DND-41 (cell line): ENCODE measurements at regions not wholly inside any gene's neighbourhood (a gene's known extent, or its start where the extent isn't known, plus 50 kb on each side); places are given as distances from the start of the nearest gene placed in this dataset.

Experiments
- ATAC-seq: fragments of 200-7000 bp; cut with Tn5 transposase; 3 replicates; pipeline ENCODE4 v1.9.1; 2021; ENCODE audit warnings: low read depth; ENCODE audit not compliant: insufficient read depth
- DNase-seq: peaks from one replicate; pipeline ENCODE4 v3.0.0-alpha.2; 2020
- H2AFZ ChIP-seq: 2 replicates; pipeline ENCODE4 v1.6.0; 2012; ENCODE audit warnings: low read depth, low read length
- H3K27ac ChIP-seq: 2 replicates; pipeline ENCODE4 v1.5.1; 2012; ENCODE audit warnings: low read length, inconsistent platforms
- H3K27me3 ChIP-seq: fragments of 200-600 bp; sonication (generic); 2 replicates; pipeline ENCODE4 v1.6.0; 2012; ENCODE audit warnings: low read length, mild to moderate bottlenecking, inconsistent platforms; ENCODE audit not compliant: insufficient read depth, poor library complexity
- H3K36me3 ChIP-seq: 2 replicates; pipeline ENCODE4 v1.5.1; 2012; ENCODE audit warnings: low read length, inconsistent platforms; ENCODE audit not compliant: insufficient read depth
- H3K4me1 ChIP-seq: 2 replicates; pipeline ENCODE4 v1.5.1; 2012; ENCODE audit warnings: mild to moderate bottlenecking, low read length; ENCODE audit not compliant: insufficient read depth
- H3K4me2 ChIP-seq: 2 replicates; pipeline ENCODE4 v1.6.0; 2012; ENCODE audit warnings: mild to moderate bottlenecking, moderate library complexity, low read length, inconsistent platforms; ENCODE audit not compliant: insufficient read depth
- H3K4me3 ChIP-seq, 2 experiments: fragments of 200-600 bp in 1 of 2; shearing (Covaris generic) in 1 of 2; 2 replicates each; pipeline ENCODE4 v1.5.1; 2012 to 2016; ENCODE audit warnings: inconsistent platforms in 2 of 2, low read length in 2 of 2, mild to moderate bottlenecking in 2 of 2, low read depth in 1 of 2, moderate library complexity in 1 of 2
- H3K79me2 ChIP-seq: 2 replicates; pipeline ENCODE4 v1.6.0; 2012; ENCODE audit warnings: low read length, inconsistent platforms; ENCODE audit not compliant: insufficient read depth
- H3K9ac ChIP-seq: 2 replicates; pipeline ENCODE4 v1.6.0; 2012; ENCODE audit warnings: low read depth, mild to moderate bottlenecking, inconsistent platforms, low read length, moderate library complexity
- H3K9me3 ChIP-seq: 2 replicates; pipeline ENCODE4 v1.5.1; 2012; ENCODE audit warnings: low read length, moderate library complexity, mild to moderate bottlenecking, inconsistent platforms; ENCODE audit not compliant: insufficient read depth, severe bottlenecking
- H4K20me1 ChIP-seq: 2 replicates; pipeline ENCODE4 v1.6.0; 2012; ENCODE audit warnings: low read length; ENCODE audit not compliant: insufficient read depth
- CTCF ChIP-seq: IDR thresholded peaks from 2 replicates; pipeline ENCODE4 v1.5.1; 2012; ENCODE audit warnings: borderline replicate concordance, low read length, moderate library complexity, mild to moderate bottlenecking; ENCODE audit not compliant: poor library complexity, severe bottlenecking; ENCODE audit errors: extremely low read depth
- EZH2 ChIP-seq: IDR thresholded peaks from 3 replicates; pipeline ENCODE4 v1.6.1; 2012; ENCODE audit warnings: borderline replicate concordance, low read depth, mild to moderate bottlenecking, moderate library complexity, low read length, inconsistent platforms; ENCODE audit not compliant: severe bottlenecking

- no peak overlapping the region for H3K4me2 ChIP-seq
- no peaks in the 10 kb centered on the region for H4K20me1 ChIP-seq
- H3K4me3 ChIP-seq = no peak overlapping the region
- no peaks in the 10 kb centered on the region for H3K9me3 ChIP-seq
- no peak for DNase-seq
- no peaks in the 10 kb centered on the region for H3K27me3 ChIP-seq
- no peak overlapping the region for H3K9ac ChIP-seq
- H3K4me1 ChIP-seq = no peaks in the 10 kb centered on the region
- no peak overlapping the region for H3K27ac ChIP-seq
- ATAC-seq = no peak
- no peaks in the 10 kb centered on the region for H3K36me3 ChIP-seq
- TF ChIP-seq CTCF = no peak
- TF ChIP-seq EZH2 = no peak
- no peaks in the 10 kb centered on the region for H3K79me2 ChIP-seq
- no peak overlapping the region for H2AFZ ChIP-seq
These were observed 51.0 kb upstream of the RARB start for GRCh38 chr3:25377042-25377441.
